Ishikawa (cell line): ENCODE measurements at regions not wholly inside any gene's neighbourhood (a gene's known extent, or its start where the extent isn't known, plus 50 kb on each side); places are given as distances from the start of the nearest gene placed in this dataset.

Experiments used
- EP300 ChIP-seq: IDR thresholded peaks from 2 replicates; pipeline ENCODE4 v1.6.1; 2012; ENCODE audit warnings: borderline replicate concordance
- TF ChIP-seq, protein P1 (sequence below): IDR thresholded peaks from 2 replicates; pipeline ENCODE4 v1.6.1; 2012

DNA sequence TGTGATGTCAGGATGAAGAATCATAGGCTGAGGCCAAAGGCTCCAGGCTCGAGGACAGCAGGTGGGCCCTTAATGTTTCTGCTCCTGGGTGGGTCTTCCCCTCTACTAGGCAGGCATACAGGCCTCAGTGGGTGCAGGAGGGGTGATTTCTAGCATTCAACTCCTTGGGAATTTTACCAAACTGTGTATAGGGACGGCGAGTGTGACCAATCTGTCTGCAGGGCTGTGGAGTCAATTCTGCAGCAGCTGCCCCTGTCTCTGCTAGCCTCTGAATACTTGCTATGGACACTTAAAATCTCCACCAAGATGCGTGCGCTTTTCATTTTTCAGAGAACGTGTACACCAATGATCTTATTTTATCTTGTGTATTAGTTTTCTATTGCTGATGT, 115.5 kb downstream of the WDR11 start:
- TF ChIP-seq EP300, result no peak
- TF ChIP-seq, protein P1, sequence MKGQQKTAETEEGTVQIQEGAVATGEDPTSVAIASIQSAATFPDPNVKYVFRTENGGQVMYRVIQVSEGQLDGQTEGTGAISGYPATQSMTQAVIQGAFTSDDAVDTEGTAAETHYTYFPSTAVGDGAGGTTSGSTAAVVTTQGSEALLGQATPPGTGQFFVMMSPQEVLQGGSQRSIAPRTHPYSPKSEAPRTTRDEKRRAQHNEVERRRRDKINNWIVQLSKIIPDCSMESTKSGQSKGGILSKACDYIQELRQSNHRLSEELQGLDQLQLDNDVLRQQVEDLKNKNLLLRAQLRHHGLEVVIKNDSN, result no peak
